ENCODE measurements at regions not wholly inside any gene's neighbourhood (a gene's known extent, or its start where the extent isn't known, plus 50 kb on each side); places are given as distances from the start of the nearest gene placed in this dataset.
A peak's percentile ranks its signal among the peaks of the same experiment; 100 is the strongest.

- Histone ChIP-seq H3K27me3 (replicated peaks) (no peaks in the 10 kb centered on the region), H3K27ac (no peak overlapping the region), H3K36me3 (replicated peaks) (no peaks in the 10 kb centered on the region), H3K4me3 (ENCODE audit: low read depth, low read length) (no peak overlapping the region)
- TF ChIP-seq, protein P1, sequence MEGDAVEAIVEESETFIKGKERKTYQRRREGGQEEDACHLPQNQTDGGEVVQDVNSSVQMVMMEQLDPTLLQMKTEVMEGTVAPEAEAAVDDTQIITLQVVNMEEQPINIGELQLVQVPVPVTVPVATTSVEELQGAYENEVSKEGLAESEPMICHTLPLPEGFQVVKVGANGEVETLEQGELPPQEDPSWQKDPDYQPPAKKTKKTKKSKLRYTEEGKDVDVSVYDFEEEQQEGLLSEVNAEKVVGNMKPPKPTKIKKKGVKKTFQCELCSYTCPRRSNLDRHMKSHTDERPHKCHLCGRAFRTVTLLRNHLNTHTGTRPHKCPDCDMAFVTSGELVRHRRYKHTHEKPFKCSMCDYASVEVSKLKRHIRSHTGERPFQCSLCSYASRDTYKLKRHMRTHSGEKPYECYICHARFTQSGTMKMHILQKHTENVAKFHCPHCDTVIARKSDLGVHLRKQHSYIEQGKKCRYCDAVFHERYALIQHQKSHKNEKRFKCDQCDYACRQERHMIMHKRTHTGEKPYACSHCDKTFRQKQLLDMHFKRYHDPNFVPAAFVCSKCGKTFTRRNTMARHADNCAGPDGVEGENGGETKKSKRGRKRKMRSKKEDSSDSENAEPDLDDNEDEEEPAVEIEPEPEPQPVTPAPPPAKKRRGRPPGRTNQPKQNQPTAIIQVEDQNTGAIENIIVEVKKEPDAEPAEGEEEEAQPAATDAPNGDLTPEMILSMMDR (IDR thresholded peaks at IDR 0.05; ENCODE audit: low read depth, low read length, missing control alignments), result no peak
- in situ Hi-C loops (cut with HindIII; ENCODE audit: low pct_ligation_motif_present, low sequenced_read_pairs), result no loop called here
- DNase-seq, result no peak
Observed at GRCh38 chr13:42400188-42400833, 128.4 kb downstream of the AKAP11 start.

- Histone ChIP-seq H3K36me3 (replicated peaks) (no peaks in the 10 kb centered on the region), H3K4me3 (ENCODE audit: low read depth, low read length) (no peak overlapping the region), H3K27me3 (replicated peaks) (no peaks in the 10 kb centered on the region), H3K27ac (no peak overlapping the region)
- no peak for DNase-seq
- in situ Hi-C loops (cut with HindIII; ENCODE audit: low pct_ligation_motif_present, low sequenced_read_pairs), result no loop called here
- TF ChIP-seq, protein P1 (IDR thresholded peaks at IDR 0.05; ENCODE audit: low read depth, low read length, missing control alignments), result no peak
Observed at GRCh38 chr13:42401376-42401775, 129.4 kb downstream of the AKAP11 start.

DNA sequence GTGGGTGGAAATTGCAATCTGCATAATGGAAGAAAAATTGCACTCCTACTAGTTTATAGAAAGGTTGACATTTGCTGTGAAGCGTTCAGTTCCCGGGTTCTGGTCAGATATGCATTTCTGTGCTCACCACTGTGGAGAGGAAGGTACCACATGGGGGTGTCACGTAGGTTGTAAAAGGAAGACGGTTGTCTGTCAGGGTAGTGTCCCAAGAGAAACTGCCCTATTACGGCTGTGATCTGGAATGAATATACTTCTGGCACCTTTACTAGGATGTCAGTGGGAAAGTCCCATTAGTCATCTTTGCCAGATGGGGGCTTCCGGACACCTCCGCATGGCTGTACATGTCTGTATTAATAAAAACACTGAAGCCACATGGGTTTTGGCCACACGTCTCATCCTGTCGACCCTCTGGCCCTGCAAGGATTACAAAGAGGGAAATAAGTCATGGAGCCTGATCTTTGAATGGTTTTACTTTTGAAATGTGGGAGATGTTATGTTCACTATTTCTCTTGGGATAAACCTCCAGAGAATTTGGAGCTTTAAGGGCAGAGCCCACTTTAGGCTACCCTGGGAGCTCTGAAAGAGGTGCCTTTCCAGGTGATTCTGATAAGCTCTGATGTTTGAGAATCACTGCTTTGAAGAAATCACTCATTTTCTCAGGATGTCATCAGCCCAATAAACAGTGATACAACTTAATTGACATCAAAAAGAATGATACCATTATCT, 133.9 kb downstream of the AKAP11 start:
- Histone ChIP-seq H3K27ac (peak overlapping the region; percentile 19), H3K36me3 (replicated peaks) (no peaks in the 10 kb centered on the region), H3K4me3 (ENCODE audit: low read depth, low read length) (no peak overlapping the region), H3K27me3 (replicated peaks) (no peaks in the 10 kb centered on the region)
- DNase-seq, result peak; percentile 81
- in situ Hi-C loops (cut with HindIII; ENCODE audit: low pct_ligation_motif_present, low sequenced_read_pairs), result no loop called here
- TF ChIP-seq, protein P1 (IDR thresholded peaks at IDR 0.05; ENCODE audit: low read depth, low read length, missing control alignments), result no peak

GRCh38 chr13:42409075-42409474, 137.1 kb downstream of the AKAP11 start:
- no peaks in the 10 kb centered on the region for H3K36me3 ChIP-seq (replicated peaks)
- in situ Hi-C loops (cut with HindIII; ENCODE audit: low pct_ligation_motif_present, low sequenced_read_pairs), result no loop called here
- TF ChIP-seq, protein P1 (IDR thresholded peaks at IDR 0.05; ENCODE audit: low read depth, low read length, missing control alignments), result no peak

DNA sequence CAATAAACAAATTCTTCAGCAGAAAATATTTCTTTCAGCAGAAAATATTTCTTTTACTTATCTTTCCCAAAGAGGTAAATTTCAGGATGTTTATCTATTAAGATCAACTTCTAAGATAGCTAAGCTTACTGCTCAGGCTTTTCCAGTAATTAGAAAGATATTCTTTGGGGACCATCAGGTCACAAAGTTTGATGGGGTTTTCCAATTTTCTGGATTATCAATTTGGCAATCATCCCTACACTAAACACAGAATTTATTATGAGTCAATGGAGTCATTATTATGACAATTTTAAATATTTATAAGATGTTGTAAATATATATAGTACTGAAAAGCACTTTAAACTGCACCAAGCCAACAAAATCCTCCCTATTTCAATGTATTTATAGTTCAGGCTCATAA, 137.6 kb downstream of the AKAP11 start:
- in situ Hi-C loops (cut with HindIII; ENCODE audit: low pct_ligation_motif_present, low sequenced_read_pairs), result no loop called here
- DNase-seq, result no peak
- H3K27me3 ChIP-seq (replicated peaks), result no peaks in the 10 kb centered on the region
- no peak overlapping the region for H3K4me3 ChIP-seq (ENCODE audit: low read depth, low read length)
- no peaks in the 10 kb centered on the region for H3K36me3 ChIP-seq (replicated peaks)
- TF ChIP-seq, protein P1 (IDR thresholded peaks at IDR 0.05; ENCODE audit: low read depth, low read length, missing control alignments), result no peak
- H3K27ac ChIP-seq, result no peak overlapping the region

More at GRCh38 chr13:42409075-42409474, 137.1 kb downstream of the AKAP11 start:
- Histone ChIP-seq H3K27me3 (replicated peaks) (no peaks in the 10 kb centered on the region), H3K27ac (no peak overlapping the region), H3K4me3 (ENCODE audit: low read depth, low read length) (no peak overlapping the region)
- DNase-seq, result no peak

Data from brain microvascular endothelial cell (primary cell).